ENCODE measurements at regions not wholly inside any gene's neighbourhood (a gene's known extent, or its start where the extent isn't known, plus 50 kb on each side); places are given as distances from the start of the nearest gene placed in this dataset.

GRCh38 chr1:67921725-67922489, 88.6 kb upstream of the GNG12 start:
- ChIA-PET RAD21 (ENCODE audit: unreplicated experiment) (no interaction called here), CTCF (interaction anchor here (1.1 to 1.7 kb wide), 3 partner anchors 13 to 361 kb away, joined by 3 to 4 read pairs (median 3); no protein-coding TSS in a partner anchor), SMC1A (ENCODE audit: uncharacterized antibody, unreplicated experiment) (interaction anchor here (0.6 to 1.2 kb wide), 3 partner anchors 10 to 156 kb away, joined by 3 read pairs; no protein-coding TSS in a partner anchor), POLR2A (interaction anchor here (0.6 kb wide), 1 partner anchor 34 kb away, joined by 7 read pairs; no protein-coding TSS in a partner anchor)
- Histone ChIP-seq H3K27me3 (replicated peaks in 1 of 2; ENCODE audit: control insufficient read depth in 2 of 2, insufficient read depth in 2 of 2, low read length in 1 of 2) (no peaks in the 10 kb centered on the region), H3K9ac (ENCODE audit: control insufficient read depth, insufficient read depth, low read length) (no peak overlapping the region), H3K4me1 (ENCODE audit: control insufficient read depth, insufficient read depth, low read length) (no peaks in the 10 kb centered on the region), H3K27ac (ENCODE audit: control insufficient read depth, insufficient read depth) (no peak overlapping the region), H3K4me2 (ENCODE audit: control insufficient read depth, insufficient read depth) (no peak overlapping the region), H4K20me1 (ENCODE audit: control insufficient read depth, insufficient read depth) (no peaks in the 10 kb centered on the region), H2AFZ (ENCODE audit: control insufficient read depth, low read depth, low read length) (no peak overlapping the region), H3K36me3 (ENCODE audit: control insufficient read depth in 2 of 2, insufficient read depth in 2 of 2, low read length in 1 of 2) (no peaks in the 10 kb centered on the region), H3K4me3 (no peak overlapping the region), H3K79me2 (ENCODE audit: control insufficient read depth, insufficient read depth, low read length) (no peaks in the 10 kb centered on the region), H3K9me3 (replicated peaks; ENCODE audit: control insufficient read depth, insufficient read depth, low read length) (no peaks in the 10 kb centered on the region)
- ATAC-seq = no peak
- TF ChIP-seq NRF1 (conservative IDR thresholded peaks at IDR 0.05; ENCODE audit: low read depth, low read length) (no peak), POLR2AphosphoS2 (IDR thresholded peaks at IDR 0.05; ENCODE audit: low read depth, low read length) (no peak), POLR2AphosphoS5 (IDR thresholded peaks at IDR 0.05; ENCODE audit: low read length) (no peak), NBN (IDR thresholded peaks at IDR 0.05) (no peak), ATF7 (IDR thresholded peaks at IDR 0.05; ENCODE audit: low read depth) (no peak), CREM (IDR thresholded peaks at IDR 0.05; ENCODE audit: low read depth) (no peak)
- no peak for DNase-seq (ENCODE audit: low read depth, low spot score)
- BruUV-seq (replicated peaks) = no TSS peak
- no peak for FAIRE-seq
- WGBS (ENCODE audit: insufficient coverage, insufficient replicate concordance, low lambda C conversion rate, missing lambda C conversion rate) = 51% methylated on average over 4 of the region's 4 CpGs
- in situ Hi-C loops (cut with MboI) (no loop called here), intact Hi-C loops (cut with micrococcal nuclease; ENCODE audit: unreplicated experiment) (no loop called here)
